ENCODE measurements at regions not wholly inside any gene's neighbourhood (a gene's known extent, or its start where the extent isn't known, plus 50 kb on each side); places are given as distances from the start of the nearest gene placed in this dataset.

GRCh38 chr3:4225005-4225471 is 78.1 kb upstream of the SETMAR start:
- in situ Hi-C loops (cut with MboI; ENCODE audit: low sequenced_read_pairs, unreplicated experiment) = no loop called here
- TF ChIP-seq, protein P1, sequence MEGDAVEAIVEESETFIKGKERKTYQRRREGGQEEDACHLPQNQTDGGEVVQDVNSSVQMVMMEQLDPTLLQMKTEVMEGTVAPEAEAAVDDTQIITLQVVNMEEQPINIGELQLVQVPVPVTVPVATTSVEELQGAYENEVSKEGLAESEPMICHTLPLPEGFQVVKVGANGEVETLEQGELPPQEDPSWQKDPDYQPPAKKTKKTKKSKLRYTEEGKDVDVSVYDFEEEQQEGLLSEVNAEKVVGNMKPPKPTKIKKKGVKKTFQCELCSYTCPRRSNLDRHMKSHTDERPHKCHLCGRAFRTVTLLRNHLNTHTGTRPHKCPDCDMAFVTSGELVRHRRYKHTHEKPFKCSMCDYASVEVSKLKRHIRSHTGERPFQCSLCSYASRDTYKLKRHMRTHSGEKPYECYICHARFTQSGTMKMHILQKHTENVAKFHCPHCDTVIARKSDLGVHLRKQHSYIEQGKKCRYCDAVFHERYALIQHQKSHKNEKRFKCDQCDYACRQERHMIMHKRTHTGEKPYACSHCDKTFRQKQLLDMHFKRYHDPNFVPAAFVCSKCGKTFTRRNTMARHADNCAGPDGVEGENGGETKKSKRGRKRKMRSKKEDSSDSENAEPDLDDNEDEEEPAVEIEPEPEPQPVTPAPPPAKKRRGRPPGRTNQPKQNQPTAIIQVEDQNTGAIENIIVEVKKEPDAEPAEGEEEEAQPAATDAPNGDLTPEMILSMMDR (IDR thresholded peaks at IDR 0.05; ENCODE audit: borderline replicate concordance, control extremely low read depth, extremely low read depth, insufficient read depth, missing control alignments) = no peak
- no peak for DNase-seq (ENCODE audit: low spot score)

GRCh38 chr3:4228295-4228694 is 74.9 kb upstream of the SETMAR start:
- DNase-seq (ENCODE audit: low spot score) = no peak
- TF ChIP-seq, protein P1 (IDR thresholded peaks at IDR 0.05; ENCODE audit: borderline replicate concordance, control extremely low read depth, extremely low read depth, insufficient read depth, missing control alignments) = no peak

DNA sequence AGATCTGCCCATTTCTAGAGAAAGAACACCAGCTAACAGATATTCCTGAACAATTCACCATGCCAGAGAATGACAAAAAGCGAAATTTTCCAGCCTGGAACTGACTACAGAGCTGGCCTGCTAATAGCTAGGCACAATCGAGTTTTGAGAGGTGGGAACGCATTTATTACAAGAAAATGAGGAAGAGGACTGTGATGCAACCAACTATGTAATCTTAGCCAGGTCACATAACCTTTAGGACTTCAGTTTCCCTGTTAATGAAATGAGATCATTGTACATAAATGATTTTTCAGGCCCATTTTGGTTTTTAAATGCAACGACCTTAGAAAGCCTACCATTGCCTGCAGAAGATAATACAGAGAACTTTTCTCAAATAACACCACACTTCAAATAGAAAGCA is 72.1 kb upstream of the SETMAR start:
- TF ChIP-seq, protein P1 (IDR thresholded peaks at IDR 0.05; ENCODE audit: borderline replicate concordance, control extremely low read depth, extremely low read depth, insufficient read depth, missing control alignments) = no peak
- in situ Hi-C loops (cut with MboI; ENCODE audit: low sequenced_read_pairs, unreplicated experiment) = no loop called here
- no peak for DNase-seq (ENCODE audit: low spot score)

More at GRCh38 chr3:4228295-4228694, 74.9 kb upstream of the SETMAR start:
- in situ Hi-C loops (cut with MboI; ENCODE audit: low sequenced_read_pairs, unreplicated experiment) = no loop called here

DNA sequence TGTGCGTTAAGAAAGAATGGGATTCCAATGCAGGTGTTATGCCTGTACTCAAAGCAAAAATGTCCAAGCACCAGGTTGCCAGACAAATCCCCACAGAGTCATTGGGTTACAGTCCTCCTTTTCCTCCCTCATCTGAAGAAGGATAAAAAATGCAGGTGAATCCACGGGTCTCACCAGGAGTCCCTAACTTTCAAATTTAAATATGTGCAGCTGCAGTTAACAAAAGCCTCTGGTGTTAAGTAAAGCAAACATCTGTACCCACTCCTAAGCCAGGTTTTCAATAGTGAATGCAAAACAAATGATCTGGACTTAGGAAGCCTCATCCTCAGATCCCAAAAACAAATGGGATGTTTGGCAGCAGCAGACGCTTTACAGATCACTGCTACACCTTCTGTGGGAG is 70.4 kb upstream of the SETMAR start:
- in situ Hi-C loops (cut with MboI; ENCODE audit: low sequenced_read_pairs, unreplicated experiment) = no loop called here
- TF ChIP-seq, protein P1 (IDR thresholded peaks at IDR 0.05; ENCODE audit: borderline replicate concordance, control extremely low read depth, extremely low read depth, insufficient read depth, missing control alignments) = no peak
- no peak for DNase-seq (ENCODE audit: low spot score)

DNA sequence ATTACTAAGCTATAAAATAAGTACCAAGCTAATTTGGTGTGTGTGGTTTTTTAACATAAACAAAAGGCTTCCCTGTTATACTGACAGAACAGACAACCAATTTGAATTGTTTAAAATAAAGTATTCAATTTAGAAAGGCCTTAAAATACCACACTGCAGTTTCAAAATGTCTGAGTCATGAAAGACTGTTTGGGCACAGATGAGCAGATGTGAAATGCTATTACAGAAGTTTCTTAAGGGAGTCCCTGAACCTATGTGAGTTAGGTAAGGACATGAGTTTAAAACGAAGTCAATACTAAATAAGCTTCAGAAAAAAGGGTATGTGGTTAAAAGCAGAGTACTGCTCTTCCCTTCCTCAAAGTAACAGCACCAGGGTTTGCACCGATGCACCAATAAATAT is 69.7 kb upstream of the SETMAR start:
- TF ChIP-seq, protein P1 (IDR thresholded peaks at IDR 0.05; ENCODE audit: borderline replicate concordance, control extremely low read depth, extremely low read depth, insufficient read depth, missing control alignments) = no peak
- DNase-seq (ENCODE audit: low spot score) = no peak
- in situ Hi-C loops (cut with MboI; ENCODE audit: low sequenced_read_pairs, unreplicated experiment) = no loop called here

- in situ Hi-C loops (cut with MboI; ENCODE audit: low sequenced_read_pairs, unreplicated experiment) = no loop called here
- DNase-seq (ENCODE audit: low spot score) = no peak
- TF ChIP-seq, protein P1 (IDR thresholded peaks at IDR 0.05; ENCODE audit: borderline replicate concordance, control extremely low read depth, extremely low read depth, insufficient read depth, missing control alignments) = no peak
Measured at GRCh38 chr3:4234889-4235288, 68.3 kb upstream of the SETMAR start.

- TF ChIP-seq, protein P1 (IDR thresholded peaks at IDR 0.05; ENCODE audit: borderline replicate concordance, control extremely low read depth, extremely low read depth, insufficient read depth, missing control alignments) = no peak
- no peak for DNase-seq (ENCODE audit: low spot score)
- in situ Hi-C loops (cut with MboI; ENCODE audit: low sequenced_read_pairs, unreplicated experiment) = no loop called here
Measured at GRCh38 chr3:4235690-4236089, 67.5 kb upstream of the SETMAR start.
